Activated CD4-positive, alpha-beta T cell treated with anti-CD3 and anti-CD28 coated beads for 36 hours (primary cell): ENCODE measurements at regions not wholly inside any gene's neighbourhood (a gene's known extent, or its start where the extent isn't known, plus 50 kb on each side); places are given as distances from the start of the nearest gene placed in this dataset.
"Not testable (repeated sequence)": the region's sequence is repeated elsewhere in the genome, so short reads cannot be mapped to it uniquely, and the experiment has no call there.

ENCODE experiments used
- ATAC-seq: fragments of 200-7000 bp; cut with Tn5 transposase; one replicate; pipeline ENCODE4 v1.10.0; 2021; ENCODE audit warnings: mild to moderate bottlenecking, moderate library complexity
- CTCF ChIA-PET: fragments of 350-600 bp; sonication (Branson Sonifier 250); formaldehyde crosslinking; loops from one replicate; lab custom pipeline; 2021; ENCODE audit warnings: antibody characterized with exemption; lab: Charles Lee
- POLR2A ChIA-PET: fragments of 350-600 bp; sonication (Branson Sonifier 250); formaldehyde crosslinking; loops from one replicate; lab custom pipeline; 2021; ENCODE audit warnings: antibody characterized with exemption, inconsistent platforms; lab: Charles Lee
- DNase-seq: peaks from one replicate; pipeline ENCODE4 v3.0.0-alpha.2; 2020
- H3K27ac Mint-ChIP-seq: one replicate; pipeline ENCODE4 v1.8.0; 2021; ENCODE audit warnings: mixed read lengths
- H3K27me3 Mint-ChIP-seq: one replicate; pipeline ENCODE4 v1.8.0; 2021; ENCODE audit warnings: mixed read lengths
- H3K36me3 Mint-ChIP-seq: one replicate; pipeline ENCODE4 v1.8.0; 2021; ENCODE audit warnings: low read depth, mixed read lengths
- H3K4me1 Mint-ChIP-seq: one replicate; pipeline ENCODE4 v1.8.0; 2021; ENCODE audit warnings: mixed read lengths
- H3K4me3 Mint-ChIP-seq: one replicate; pipeline ENCODE4 v1.8.0; 2021; ENCODE audit warnings: mild to moderate bottlenecking, moderate library complexity, mixed read lengths
- H3K9me3 Mint-ChIP-seq: one replicate; pipeline ENCODE4 v1.8.0; 2021; ENCODE audit warnings: low read depth, mixed read lengths
- intact Hi-C, 2 experiments: fragments of 100-400 bp; cut with DNase I in 1 of 2; cut with micrococcal nuclease in 1 of 2; formaldehyde crosslinking; loops; one replicate each; pipeline versions ENCODE4 v1.14.2 to v1.15.1; 2022 to 2024; cut with DNase I, micrococcal nuclease

- H3K4me3 Mint-ChIP-seq, POLR2A ChIA-PET, intact Hi-C loops, CTCF ChIA-PET, ATAC-seq, H3K4me1 Mint-ChIP-seq, H3K27me3 Mint-ChIP-seq, DNase-seq: not testable (repeated sequence)
- peaks cover 28% of the 10 kb centered on the region for H3K9me3 Mint-ChIP-seq
- peak overlapping the region; percentile 0 for H3K27ac Mint-ChIP-seq
- H3K36me3 Mint-ChIP-seq = peaks cover 11% of the 10 kb centered on the region
These were observed 639.2 kb downstream of the GOLGA6L6 start for GRCh38 chr15:19902388-19902787.

GRCh38 chr15:19901414-19901813, 640.2 kb downstream of the GOLGA6L6 start:
- POLR2A ChIA-PET, H3K27me3 Mint-ChIP-seq, H3K27ac Mint-ChIP-seq, ATAC-seq, DNase-seq, H3K4me1 Mint-ChIP-seq, intact Hi-C loops, CTCF ChIA-PET, H3K4me3 Mint-ChIP-seq: not testable (repeated sequence)
- peaks cover 28% of the 10 kb centered on the region for H3K9me3 Mint-ChIP-seq
- H3K36me3 Mint-ChIP-seq = peaks cover 11% of the 10 kb centered on the region

- ChIA-PET POLR2A (no interaction called here), CTCF (no interaction called here)
- Mint-ChIP-seq H3K27ac (no peak overlapping the region), H3K36me3 (peaks cover 11% of the 10 kb centered on the region), H3K4me3 (no peak overlapping the region), H3K9me3 (peaks cover 26% of the 10 kb centered on the region), H3K4me1 (no peaks in the 10 kb centered on the region), H3K27me3 (no peaks in the 10 kb centered on the region)
- intact Hi-C loops = no loop called here
- ATAC-seq (no peak), DNase-seq (no peak)
These were observed 642.4 kb downstream of the GOLGA6L6 start for GRCh38 chr15:19899021-19899824.

- H3K27me3 Mint-ChIP-seq, POLR2A ChIA-PET, intact Hi-C loops, CTCF ChIA-PET, H3K4me3 Mint-ChIP-seq, DNase-seq, ATAC-seq, H3K27ac Mint-ChIP-seq, H3K4me1 Mint-ChIP-seq, H3K36me3 Mint-ChIP-seq: not testable (repeated sequence)
- H3K9me3 Mint-ChIP-seq = peaks cover 17% of the 10 kb centered on the region
These were observed 652.8 kb downstream of the GOLGA6L6 start for GRCh38 chr15:19888811-19889210.

- H3K36me3 Mint-ChIP-seq, DNase-seq, CTCF ChIA-PET, POLR2A ChIA-PET, H3K4me3 Mint-ChIP-seq, ATAC-seq, H3K9me3 Mint-ChIP-seq, H3K27ac Mint-ChIP-seq, H3K27me3 Mint-ChIP-seq, H3K4me1 Mint-ChIP-seq, intact Hi-C loops: not testable (repeated sequence)
These were observed 697.5 kb downstream of the GOLGA6L6 start for GRCh38 chr15:19844061-19844460.
